8988T (cell line): ENCODE measurements at regions not wholly inside any gene's neighbourhood (a gene's known extent, or its start where the extent isn't known, plus 50 kb on each side); places are given as distances from the start of the nearest gene placed in this dataset.
"Not testable (repeated sequence)": the region's sequence is repeated elsewhere in the genome, so short reads cannot be mapped to it uniquely, and the experiment has no call there.

ENCODE experiments used
- DNase-seq: peaks from one replicate; pipeline ENCODE4 v3.0.0; 2011

GRCh38 chr16:7278636-7279035 is 54.0 kb upstream of the RBFOX1 start:
- no peak for DNase-seq

DNA sequence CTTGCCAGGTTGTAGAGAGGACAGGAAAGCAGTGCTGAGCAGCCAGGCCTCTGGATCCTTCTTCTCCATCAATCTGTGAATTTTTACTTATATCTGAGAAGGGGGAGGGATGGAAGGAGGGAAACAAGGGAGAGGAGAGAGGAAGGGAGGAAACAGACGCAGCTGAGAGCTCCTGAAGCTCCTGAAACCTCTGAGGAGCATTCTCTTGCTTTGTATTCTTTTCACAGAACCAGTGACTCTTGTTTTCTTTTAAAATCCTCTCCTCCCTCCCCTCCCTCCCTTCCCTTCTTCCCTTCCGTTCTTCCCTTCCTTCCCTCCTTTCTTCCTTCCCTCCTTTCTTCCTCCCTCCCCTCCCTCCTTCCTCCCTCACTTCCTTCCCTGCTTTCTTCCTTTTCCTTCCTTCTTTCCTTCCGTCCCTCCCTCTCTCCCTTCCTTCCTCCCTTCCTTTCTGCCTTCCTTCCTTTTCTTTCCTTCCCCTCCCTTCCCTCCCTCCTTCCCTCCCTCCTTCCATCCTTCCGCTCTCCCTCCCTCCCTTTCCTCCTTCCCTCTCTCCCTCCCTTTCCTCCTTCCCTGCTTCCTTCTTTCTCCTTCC is 60.0 kb upstream of the RBFOX1 start:
- no peak for DNase-seq

DNA sequence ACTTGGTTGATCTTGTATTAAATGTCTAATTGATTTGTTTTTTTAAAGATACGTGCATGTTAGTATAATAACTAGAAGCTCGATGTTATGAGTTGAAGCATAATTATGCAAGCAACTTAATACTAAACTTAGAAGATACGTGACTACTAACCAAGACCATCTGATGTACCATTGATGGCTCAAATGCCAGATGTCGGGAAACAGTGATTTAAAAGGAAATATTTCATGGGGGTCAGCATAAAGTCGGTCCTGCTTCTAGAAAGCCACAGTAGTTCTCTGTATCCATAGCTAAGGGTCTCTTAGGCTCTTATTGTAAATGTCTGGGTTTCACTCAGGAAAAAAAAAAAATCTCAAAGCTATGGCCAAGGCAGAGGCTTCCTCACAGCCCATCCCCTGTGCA is 61.2 kb upstream of the RBFOX1 start:
- DNase-seq = no peak

DNA sequence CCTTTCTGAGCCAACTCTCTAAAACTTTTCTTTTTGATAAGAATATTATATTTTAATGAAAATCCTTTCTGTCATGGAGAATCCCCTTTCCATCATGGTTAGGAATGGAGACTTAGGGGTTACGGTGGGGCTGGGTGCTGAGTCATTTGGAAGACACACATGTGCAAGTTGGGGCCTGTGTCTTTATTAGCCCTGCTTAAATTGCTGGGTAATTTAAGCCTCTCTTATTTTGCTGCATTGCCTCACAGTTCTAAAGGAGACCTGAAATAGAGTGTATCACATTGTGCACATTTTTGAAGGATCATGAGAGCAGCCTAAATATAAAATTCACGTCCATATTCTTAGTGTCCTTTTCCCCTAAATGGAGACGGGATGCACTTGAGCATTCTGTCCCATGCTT is 61.8 kb upstream of the RBFOX1 start:
- DNase-seq = no peak

DNA sequence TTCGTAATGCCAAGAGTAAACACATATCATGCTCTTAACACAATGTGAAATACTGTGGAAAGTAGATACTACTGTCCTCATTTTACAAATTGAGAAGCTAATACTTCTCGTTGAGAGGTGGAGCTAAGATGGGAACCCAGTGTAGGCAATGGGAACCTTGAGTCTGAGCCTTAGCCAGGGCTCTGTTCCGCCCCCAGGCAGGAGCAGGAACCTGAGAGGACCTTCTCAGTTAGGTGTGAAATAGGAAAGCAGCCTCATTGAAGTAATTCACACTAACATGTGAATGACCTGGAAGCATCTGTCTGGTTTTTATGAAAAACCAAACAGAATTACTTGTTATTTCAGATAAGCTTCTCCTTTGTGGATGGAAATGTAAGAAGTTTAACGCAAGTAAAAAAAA is 62.6 kb upstream of the RBFOX1 start:
- no peak for DNase-seq

DNA sequence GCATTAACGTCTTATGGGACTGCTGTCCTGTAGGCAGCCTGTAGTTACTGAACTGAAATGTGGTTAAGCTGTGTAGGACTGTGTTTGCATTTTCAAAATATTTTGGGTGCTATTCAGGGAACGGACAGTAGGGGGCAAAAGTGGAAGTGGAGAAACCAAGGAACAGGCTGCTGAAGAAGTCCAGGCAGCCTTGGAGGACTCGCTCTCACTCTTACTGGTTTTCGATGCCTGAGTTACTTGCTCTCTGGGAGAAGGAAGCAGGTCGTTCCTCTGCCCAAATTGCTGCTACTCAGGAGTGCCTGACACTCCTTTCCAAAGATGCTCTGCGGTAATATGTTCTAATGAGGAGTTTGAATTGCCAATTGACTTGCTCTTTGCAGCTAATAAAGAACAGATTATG is 64.5 kb upstream of the RBFOX1 start:
- no peak for DNase-seq

DNA sequence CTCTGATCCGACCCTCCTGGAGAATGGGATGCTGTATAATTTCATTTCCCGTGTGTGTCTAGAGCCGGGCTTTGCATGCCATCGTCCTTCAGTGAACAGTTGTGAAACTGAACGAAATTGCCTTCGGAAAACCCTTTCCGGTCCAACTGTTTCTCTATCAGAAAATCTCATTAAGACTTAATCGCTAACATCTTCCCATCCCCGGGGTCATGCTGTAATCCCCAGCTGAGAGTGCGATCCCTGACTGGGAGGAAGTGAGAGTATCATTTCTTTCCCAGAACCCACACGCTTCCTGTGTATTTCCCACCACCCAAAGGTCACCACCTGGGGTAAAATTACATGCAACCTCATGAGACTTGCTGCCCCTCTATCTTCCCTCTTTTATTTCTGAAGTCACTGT is 75.6 kb upstream of the RBFOX1 start:
- DNase-seq = no peak

- DNase-seq = no peak
These were observed 86.1 kb upstream of the RBFOX1 start for GRCh38 chr16:7246578-7246977.

DNA sequence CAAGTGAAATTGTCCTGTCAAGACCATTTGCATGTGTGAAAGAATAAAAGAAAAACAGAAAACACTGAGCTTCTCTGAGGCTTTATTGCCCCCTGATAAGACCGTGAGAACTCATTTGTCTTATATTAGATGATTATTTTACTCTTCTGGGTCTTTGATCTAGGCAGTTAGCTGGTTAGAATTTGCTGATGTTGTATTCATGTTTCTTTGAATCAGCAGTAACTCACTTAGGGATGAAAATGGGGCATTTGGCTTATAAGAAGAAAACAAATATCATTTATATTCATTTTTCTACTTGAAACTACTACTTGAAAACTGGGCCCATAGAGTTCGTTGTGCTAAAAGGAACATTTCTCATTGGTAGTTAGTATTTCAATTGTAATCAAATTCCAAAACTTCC is 93.1 kb upstream of the RBFOX1 start:
- DNase-seq = no peak

GRCh38 chr16:7236824-7237410 is 95.7 kb upstream of the RBFOX1 start:
- DNase-seq = no peak

DNA sequence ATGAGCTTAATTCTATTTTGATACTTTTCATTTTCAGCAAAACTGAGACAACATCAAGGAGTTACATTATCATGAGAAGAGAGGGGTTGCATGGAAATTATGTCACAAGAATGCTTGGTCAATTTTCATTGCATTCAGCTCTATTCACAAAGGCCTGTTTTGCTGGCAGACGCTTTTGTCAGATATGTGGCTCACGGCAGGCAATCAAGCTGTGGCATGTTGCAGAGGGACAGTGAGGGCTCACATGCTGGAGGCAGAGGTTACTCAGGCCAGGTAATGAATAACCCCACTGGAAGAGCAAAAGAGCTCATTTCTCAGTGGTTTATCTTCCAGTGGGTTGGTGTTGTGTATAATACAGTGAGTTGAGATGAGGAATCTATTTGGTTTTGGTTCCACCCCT is 98.7 kb upstream of the RBFOX1 start:
- DNase-seq = no peak

GRCh38 chr16:7231762-7232161 is 100.9 kb upstream of the RBFOX1 start:
- no peak for DNase-seq

GRCh38 chr16:7229433-7230218 is 103.0 kb upstream of the RBFOX1 start:
- not testable (repeated sequence) for DNase-seq

GRCh38 chr16:7227229-7227721 is 105.4 kb upstream of the RBFOX1 start:
- no peak for DNase-seq

- DNase-seq = no peak
These were observed 111.5 kb upstream of the RBFOX1 start for GRCh38 chr16:7221157-7221556.

GRCh38 chr16:7218936-7219335 is 113.7 kb upstream of the RBFOX1 start:
- no peak for DNase-seq

GRCh38 chr16:7217797-7218196 is 114.8 kb upstream of the RBFOX1 start:
- DNase-seq = no peak

DNA sequence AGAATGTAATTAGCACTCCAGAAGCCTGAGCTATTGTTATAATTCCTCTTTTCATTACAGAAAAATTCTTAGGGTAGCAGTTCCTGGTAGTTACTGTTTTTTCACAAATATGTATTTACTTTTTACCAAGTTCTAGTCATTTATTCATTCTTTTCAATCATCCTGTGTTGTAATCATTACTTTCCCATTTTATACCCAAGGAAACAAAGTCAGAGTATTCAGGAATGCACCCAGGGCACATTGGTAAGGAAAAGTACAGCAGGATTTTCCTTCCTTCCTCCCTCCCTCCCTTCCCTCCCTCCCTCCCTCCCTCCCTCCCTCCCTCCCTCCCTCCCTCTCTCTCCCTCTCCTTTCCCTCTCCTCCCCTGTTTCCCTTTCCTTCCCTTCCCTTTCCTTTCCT is 115.9 kb upstream of the RBFOX1 start:
- no peak for DNase-seq

- DNase-seq = no peak
These were observed 120.9 kb upstream of the RBFOX1 start for GRCh38 chr16:7211781-7212180.

- no peak for DNase-seq
These were observed 123.0 kb upstream of the RBFOX1 start for GRCh38 chr16:7209598-7209997.

DNA sequence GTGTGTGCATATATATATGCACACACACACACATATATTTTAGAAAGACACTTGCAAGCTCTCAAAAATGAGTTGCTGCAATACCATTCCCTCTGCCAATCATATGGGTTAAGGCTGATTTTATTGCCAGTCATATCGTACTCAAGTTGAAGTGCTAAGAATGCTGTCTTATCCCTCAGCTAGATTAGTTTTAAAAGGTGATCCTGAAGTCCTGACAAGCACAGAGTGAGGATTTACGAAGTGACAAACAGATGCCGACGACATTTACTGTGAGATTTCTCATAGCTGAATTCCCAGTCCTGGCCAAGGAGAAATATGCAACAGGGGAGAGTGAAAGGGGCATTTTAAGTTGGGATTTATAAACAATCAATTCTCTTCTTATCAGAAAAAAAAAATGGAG is 126.2 kb upstream of the RBFOX1 start:
- DNase-seq = no peak

- no peak for DNase-seq
These were observed 132.3 kb upstream of the RBFOX1 start for GRCh38 chr16:7200320-7200719.

GRCh38 chr16:7185689-7186088 is 147.0 kb upstream of the RBFOX1 start:
- DNase-seq = no peak

- DNase-seq = no peak
These were observed 147.5 kb upstream of the RBFOX1 start for GRCh38 chr16:7185165-7185564.
